Kidney tubule cell (primary cell): ENCODE measurements at regions not wholly inside any gene's neighbourhood (a gene's known extent, or its start where the extent isn't known, plus 50 kb on each side); places are given as distances from the start of the nearest gene placed in this dataset.
A peak's percentile ranks its signal among the peaks of the same experiment; 100 is the strongest.

Source experiments
- DNase-seq: peaks from one replicate; pipeline ENCODE4 v3.0.0-alpha.2; 2018; ENCODE audit warnings: low spot score

GRCh38 chr1:82762829-82763532 is 962.2 kb downstream of the ADGRL2 start:
- peak; percentile 16 for DNase-seq

GRCh38 chr1:82759035-82759434 is 958.3 kb downstream of the ADGRL2 start:
- DNase-seq, result no peak

- no peak for DNase-seq
Measured at GRCh38 chr1:82755671-82756070, 954.9 kb downstream of the ADGRL2 start.

GRCh38 chr1:82755191-82755590 is 954.5 kb downstream of the ADGRL2 start:
- DNase-seq, result no peak

GRCh38 chr1:82752046-82752445 is 951.3 kb downstream of the ADGRL2 start:
- no peak for DNase-seq

GRCh38 chr1:82733645-82734044 is 932.9 kb downstream of the ADGRL2 start:
- no peak for DNase-seq

GRCh38 chr1:82731216-82731615 is 930.5 kb downstream of the ADGRL2 start:
- DNase-seq, result no peak

- no peak for DNase-seq
Measured at GRCh38 chr1:82728206-82728605, 927.5 kb downstream of the ADGRL2 start.

GRCh38 chr1:82724246-82724645 is 923.5 kb downstream of the ADGRL2 start:
- DNase-seq, result no peak

- DNase-seq, result no peak
Measured at GRCh38 chr1:82722608-82723007, 921.9 kb downstream of the ADGRL2 start.

GRCh38 chr1:82721702-82722101 is 921.0 kb downstream of the ADGRL2 start:
- DNase-seq, result no peak

- no peak for DNase-seq
Measured at GRCh38 chr1:82718719-82719419, 918.1 kb downstream of the ADGRL2 start.

GRCh38 chr1:82710091-82710490 is 909.4 kb downstream of the ADGRL2 start:
- DNase-seq, result no peak

- no peak for DNase-seq
Measured at GRCh38 chr1:82707681-82708080, 906.9 kb downstream of the ADGRL2 start.

GRCh38 chr1:82706741-82707140 is 906.0 kb downstream of the ADGRL2 start:
- peak; percentile 7 for DNase-seq

GRCh38 chr1:82704966-82705365 is 904.2 kb downstream of the ADGRL2 start:
- no peak for DNase-seq

- no peak for DNase-seq
Measured at GRCh38 chr1:82704393-82704792, 903.7 kb downstream of the ADGRL2 start.

GRCh38 chr1:82703951-82704350 is 903.2 kb downstream of the ADGRL2 start:
- no peak for DNase-seq

- no peak for DNase-seq
Measured at GRCh38 chr1:82700476-82700875, 899.7 kb downstream of the ADGRL2 start.

GRCh38 chr1:82697965-82698364 is 897.2 kb downstream of the ADGRL2 start:
- no peak for DNase-seq

- no peak for DNase-seq
Measured at GRCh38 chr1:82695443-82695842, 894.7 kb downstream of the ADGRL2 start.

GRCh38 chr1:82690411-82690810 is 889.7 kb downstream of the ADGRL2 start:
- no peak for DNase-seq

- no peak for DNase-seq
Measured at GRCh38 chr1:82689217-82689616, 888.5 kb downstream of the ADGRL2 start.

GRCh38 chr1:82686774-82687173 is 886.0 kb downstream of the ADGRL2 start:
- DNase-seq, result no peak
